Spleen (tissue), 7 donors: ENCODE measurements at regions not wholly inside any gene's neighbourhood (a gene's known extent, or its start where the extent isn't known, plus 50 kb on each side); places are given as distances from the start of the nearest gene placed in this dataset.

Experiments used
- CTCF ChIP-seq, 11 experiments: fragments of 200-600 bp in 7 of 11; fragments of 450-650 bp in 4 of 11; sonication (generic) in 4 of 11; IDR thresholded peaks in 8 of 11; conservative IDR thresholded peaks in 3 of 11; 1 replicate in 7 of 11; 2 replicates in 4 of 11; pipeline versions ENCODE4 v1.4.0 to v1.8.0; 2016 to 2021; ENCODE audit warnings: antibody characterized with exemption in 11 of 11, inconsistent platforms in 4 of 11, mild to moderate bottlenecking in 1 of 11
- POLR2A ChIP-seq, 3 donors: fragments of 450-650 bp; IDR thresholded peaks; one replicate each; pipeline ENCODE4 v1.5.1; 2017; ENCODE audit warnings: antibody characterized with exemption in 3 of 3, mild to moderate bottlenecking in 1 of 3
- POLR2AphosphoS5 ChIP-seq, 3 donors: sonication (generic); formaldehyde crosslinking; IDR thresholded peaks; one replicate each; pipeline ENCODE4 v1.5.1; 2017; ENCODE audit warnings: antibody characterized with exemption in 3 of 3
- donor health status: DM: no; HTN: no; CAD: no; lungs with moderate emphysema.
- donor health status: DM: no; HTN: no; CAD: no.
- donor health status: DM: no; HTN: no; CAD: no.

GRCh38 chr12:92253301-92253700 lies 107.7 kb upstream of the BTG1 start:
- TF ChIP-seq CTCF (IDR thresholded peaks at IDR 0.05 in 8 of 11, conservative IDR thresholded peaks at IDR 0.05 in 3 of 11), result no peak
- TF ChIP-seq POLR2AphosphoS5 (IDR thresholded peaks at IDR 0.05), result no peak
- no peak for TF ChIP-seq POLR2A (IDR thresholded peaks at IDR 0.05)
